GM19238 (cell line): ENCODE measurements at regions not wholly inside any gene's neighbourhood (a gene's known extent, or its start where the extent isn't known, plus 50 kb on each side); places are given as distances from the start of the nearest gene placed in this dataset.

Experiments
- DNase-seq: peaks from one replicate; pipeline ENCODE4 v3.0.0; 2011; ENCODE audit warnings: low spot score; ENCODE audit not compliant: insufficient read length

GRCh38 chr7:46218461-46219200 lies 297.6 kb upstream of the IGFBP3 start:
- no peak for DNase-seq

GRCh38 chr7:46215987-46216567 lies 295.0 kb upstream of the IGFBP3 start:
- no peak for DNase-seq

DNA sequence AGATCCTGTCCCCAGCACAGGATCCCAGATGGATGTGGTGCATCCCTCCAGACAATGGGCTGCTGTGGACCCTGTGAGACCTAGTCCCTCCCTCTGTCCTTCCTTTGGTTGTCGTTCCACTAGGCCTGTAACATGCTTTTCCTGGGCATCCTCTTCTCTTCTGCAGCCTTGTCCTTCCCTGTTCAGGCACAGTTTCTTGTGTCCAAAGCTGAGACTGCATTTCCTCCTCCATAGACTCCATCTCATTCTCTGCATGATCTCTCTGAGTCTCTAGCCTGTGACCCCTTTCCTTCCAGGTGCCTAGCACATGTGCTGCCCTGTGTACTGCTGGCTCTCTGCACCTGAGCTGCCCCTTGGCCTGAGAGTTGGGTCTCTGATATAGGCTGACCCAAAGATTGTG lies 293.5 kb upstream of the IGFBP3 start:
- DNase-seq, result no peak

GRCh38 chr7:46213154-46213537 lies 292.1 kb upstream of the IGFBP3 start:
- no peak for DNase-seq

- no peak for DNase-seq
Measured at GRCh38 chr7:46212425-46213153, 291.5 kb upstream of the IGFBP3 start.

DNA sequence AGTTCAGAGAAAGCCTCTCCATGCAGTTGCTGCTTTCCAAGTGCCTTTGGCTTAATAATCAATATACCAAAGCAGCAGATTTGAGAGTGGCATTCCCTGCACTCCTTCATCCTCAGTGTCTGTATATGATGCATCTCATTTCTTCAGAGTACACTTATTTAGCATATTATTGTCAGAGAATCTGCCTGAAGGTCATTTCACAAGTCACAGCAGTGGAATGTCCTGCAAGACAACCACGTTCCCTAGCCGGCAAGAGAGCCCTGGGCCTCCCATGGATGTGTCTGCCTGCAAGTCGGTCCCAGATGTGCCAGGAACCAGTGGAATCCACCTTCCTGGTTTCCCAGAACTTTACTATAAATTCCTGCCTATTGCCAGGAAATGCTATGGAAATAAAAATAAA lies 289.4 kb upstream of the IGFBP3 start:
- no peak for DNase-seq

- no peak for DNase-seq
Measured at GRCh38 chr7:46209611-46210388, 288.7 kb upstream of the IGFBP3 start.

- DNase-seq, result no peak
Measured at GRCh38 chr7:46208635-46209525, 287.8 kb upstream of the IGFBP3 start.

DNA sequence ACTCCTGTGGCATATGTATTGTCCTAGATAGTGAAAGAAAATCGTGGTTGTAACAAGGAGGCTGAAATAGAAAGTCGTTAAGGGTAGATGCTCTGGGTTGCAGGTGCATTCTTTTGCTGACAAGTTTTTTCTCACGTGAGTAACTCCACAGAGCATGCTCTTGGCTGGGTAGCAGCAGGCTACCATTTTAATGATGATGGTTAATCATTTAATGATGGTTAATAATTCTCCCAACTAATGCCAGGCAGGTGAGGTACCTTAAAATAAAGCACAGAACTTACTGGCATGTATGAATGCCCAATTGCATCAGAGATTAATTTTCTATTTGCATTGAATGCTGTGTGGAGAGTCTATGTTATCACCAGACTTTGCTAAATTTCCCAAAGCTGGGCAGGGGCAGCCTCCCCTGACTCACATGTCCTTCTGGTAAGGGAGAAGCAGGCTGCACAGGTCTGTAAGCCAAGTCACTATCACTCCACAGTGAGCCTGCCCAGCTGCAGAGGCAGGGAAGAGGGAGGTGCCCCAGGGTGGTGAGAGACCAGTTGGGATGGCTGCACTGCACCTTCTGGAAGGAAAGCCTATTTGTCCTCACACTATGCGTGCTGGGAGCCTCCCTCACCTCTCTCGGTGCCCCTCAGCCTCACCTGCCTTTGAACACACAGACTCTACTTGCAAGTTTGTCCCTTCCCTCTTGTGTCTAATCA lies 287.0 kb upstream of the IGFBP3 start:
- DNase-seq, result no peak

DNA sequence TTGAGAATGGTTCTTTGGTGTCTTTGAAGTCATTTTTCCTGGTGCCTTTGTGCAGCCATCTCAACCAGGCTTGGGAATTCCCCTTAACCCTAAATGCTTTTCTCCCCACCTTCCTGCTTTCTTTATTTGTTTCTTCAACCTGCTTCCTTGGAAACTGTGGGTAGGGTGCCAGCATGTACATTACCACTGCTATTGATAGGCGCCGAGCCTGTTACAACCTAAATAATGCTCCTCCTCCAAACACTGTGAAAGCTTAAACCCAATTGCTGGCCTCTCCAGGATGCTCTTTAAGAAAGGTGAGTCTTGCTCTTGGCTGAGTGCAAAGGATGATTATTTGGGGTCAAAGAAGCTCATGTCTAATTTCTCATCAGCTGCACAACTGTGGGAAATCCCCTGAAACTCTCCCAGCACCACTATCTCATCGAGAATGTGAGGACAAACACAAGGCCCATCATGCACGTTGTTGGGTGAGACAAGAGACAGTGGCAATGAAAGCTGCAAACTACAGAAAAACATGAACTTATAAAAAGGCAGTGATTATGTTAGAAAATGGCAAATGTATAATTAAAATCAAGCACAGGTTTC lies 285.5 kb upstream of the IGFBP3 start:
- DNase-seq, result no peak

DNA sequence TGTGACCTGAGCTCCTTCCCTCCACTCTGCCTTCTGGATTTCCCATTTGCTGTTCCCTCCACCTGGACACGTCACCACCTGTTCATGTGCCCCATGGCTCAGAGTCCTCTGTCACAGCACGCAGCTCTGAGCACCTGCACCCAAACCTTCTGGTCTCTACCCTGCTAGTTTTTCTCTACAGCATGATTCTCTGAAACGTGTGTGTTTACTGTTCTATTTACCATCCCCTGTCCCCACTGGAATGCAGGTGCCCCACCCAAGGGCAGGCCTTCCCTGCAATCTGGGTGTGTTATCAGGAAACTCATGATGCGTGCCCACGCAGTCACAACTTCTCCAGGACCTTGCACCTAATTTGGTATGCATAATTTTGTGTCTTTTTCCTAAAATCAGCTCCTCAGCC lies 284.4 kb upstream of the IGFBP3 start:
- DNase-seq, result no peak

DNA sequence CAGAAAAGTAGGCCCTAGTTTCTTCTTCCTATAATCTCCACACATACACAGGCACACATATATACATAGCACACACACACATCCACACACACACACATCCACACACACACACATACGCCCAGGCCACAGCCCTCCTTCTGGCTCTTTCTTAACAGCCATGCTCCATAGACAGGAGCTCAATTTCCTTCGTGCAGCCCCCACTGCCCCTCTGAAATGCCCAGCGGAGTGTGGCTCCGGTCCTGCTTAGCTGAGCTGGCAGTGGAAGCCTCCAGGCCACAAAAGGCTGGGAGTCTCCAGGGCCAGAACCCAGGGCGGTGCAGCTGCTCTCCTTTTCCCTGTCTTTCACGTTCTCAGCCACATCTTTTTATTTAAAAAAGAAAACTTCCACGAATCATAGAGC lies 282.9 kb upstream of the IGFBP3 start:
- DNase-seq, result no peak

DNA sequence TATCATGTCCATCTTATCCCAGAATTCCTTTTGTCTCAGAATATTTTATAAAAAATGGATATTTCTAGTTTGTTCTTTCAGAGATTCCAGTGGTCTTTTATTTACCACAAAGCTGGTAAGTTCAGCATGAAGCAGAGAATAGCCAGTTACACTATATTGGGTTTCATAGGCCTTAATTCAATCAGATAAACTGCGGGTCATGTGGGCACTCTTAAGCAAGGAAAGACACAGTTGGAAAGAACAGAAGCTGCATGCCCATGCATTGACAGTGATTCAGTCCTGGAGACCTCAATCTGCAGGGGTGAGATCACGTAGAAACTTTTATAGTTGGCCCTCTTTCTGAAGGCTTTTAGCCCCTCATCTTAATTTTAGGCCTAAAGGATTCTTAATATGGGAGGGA lies 281.3 kb upstream of the IGFBP3 start:
- no peak for DNase-seq

GRCh38 chr7:46201961-46202360 lies 280.9 kb upstream of the IGFBP3 start:
- DNase-seq, result no peak

GRCh38 chr7:46198701-46199100 lies 277.6 kb upstream of the IGFBP3 start:
- DNase-seq, result no peak

DNA sequence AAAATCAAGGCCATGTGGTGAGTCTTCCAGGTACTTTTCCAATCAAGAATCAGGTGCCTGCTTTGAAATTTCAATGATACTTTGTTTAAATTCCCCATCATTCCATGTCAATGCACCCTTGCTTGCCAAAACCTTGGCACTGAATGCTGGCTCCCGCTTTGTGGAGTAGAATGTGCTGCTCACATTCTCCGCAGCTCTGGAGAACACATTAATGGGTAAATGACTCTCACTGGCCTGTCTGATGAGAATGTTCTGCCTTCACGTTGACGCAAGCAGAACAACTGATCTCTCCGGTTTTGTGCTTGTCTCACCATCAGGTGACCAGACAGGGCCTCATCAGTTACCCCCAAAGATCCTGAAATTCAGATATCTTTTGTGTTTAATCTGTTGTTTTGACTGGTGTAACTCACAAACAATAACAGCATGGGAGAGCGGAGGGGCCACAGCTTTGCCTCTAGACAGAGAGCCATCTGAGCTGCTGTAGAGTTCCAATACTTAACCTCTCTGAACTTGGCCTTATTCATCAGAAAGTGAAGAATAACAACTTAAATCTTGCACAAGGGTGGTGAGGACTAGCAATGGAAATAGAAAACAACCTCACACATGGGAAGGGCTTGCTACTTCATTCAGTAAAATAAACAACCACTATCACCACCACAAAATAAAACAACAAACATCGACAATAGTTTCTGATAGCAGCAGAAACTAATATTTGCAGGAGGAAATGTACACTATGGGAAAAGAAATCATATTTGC lies 276.9 kb upstream of the IGFBP3 start:
- no peak for DNase-seq

DNA sequence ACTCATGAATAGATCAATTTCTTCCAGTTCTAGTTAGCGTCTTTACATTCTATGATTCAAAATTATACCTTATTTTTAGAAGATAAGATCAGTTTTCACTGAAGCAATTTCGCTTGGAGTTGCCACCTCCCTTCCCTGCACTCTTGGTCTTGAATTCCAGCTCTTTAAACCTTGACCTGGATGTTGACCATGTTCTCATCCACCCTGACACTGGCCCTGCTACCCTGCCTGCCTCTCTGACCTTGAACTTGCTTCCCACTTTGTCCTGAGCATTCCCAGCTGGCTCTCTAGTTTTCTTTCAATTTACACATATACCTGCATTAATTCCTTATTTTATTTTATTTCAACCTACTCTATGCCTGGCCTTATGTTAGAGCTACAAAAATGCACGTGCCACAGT lies 274.9 kb upstream of the IGFBP3 start:
- DNase-seq, result no peak

GRCh38 chr7:46192271-46192670 lies 271.2 kb upstream of the IGFBP3 start:
- no peak for DNase-seq

DNA sequence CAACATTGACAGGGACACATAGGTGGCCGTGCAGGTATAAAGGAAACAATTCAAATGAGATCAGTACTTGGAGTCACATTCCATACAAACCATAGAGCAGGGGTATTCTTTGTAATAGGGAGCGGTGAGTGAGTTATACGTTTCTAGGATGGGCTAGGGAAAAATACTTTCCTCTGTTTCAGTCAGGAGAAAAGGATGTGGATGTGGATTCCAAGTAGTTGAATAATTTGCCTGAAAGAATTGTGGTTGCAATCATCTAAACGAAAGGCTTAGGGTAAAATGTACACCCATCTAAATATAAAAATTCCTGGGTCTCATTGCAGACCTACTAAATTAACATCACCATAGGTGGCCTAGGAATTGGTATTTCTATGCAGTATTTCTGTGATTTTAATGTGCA lies 270.7 kb upstream of the IGFBP3 start:
- no peak for DNase-seq
